A673 (cell line): ENCODE measurements at regions not wholly inside any gene's neighbourhood (a gene's known extent, or its start where the extent isn't known, plus 50 kb on each side); places are given as distances from the start of the nearest gene placed in this dataset.

Experiments
- EZH2 ChIP-seq: fragments of 200-600 bp; sonication (generic); IDR thresholded peaks from 2 replicates; pipeline ENCODE4 v1.6.1; 2017; ENCODE audit warnings: borderline replicate concordance, low read depth, mild to moderate bottlenecking, mixed read lengths, antibody characterized with exemption, low read length; ENCODE audit not compliant: poor library complexity, severe bottlenecking
- TF ChIP-seq, protein P1 (sequence below): fragments of 300-800, 200-600 bp; sonication (generic); conservative IDR thresholded peaks from 2 replicates; pipeline ENCODE4 v1.5.1; 2017; ENCODE audit warnings: low read depth, mild to moderate bottlenecking, antibody characterized with exemption, low read length, moderate library complexity, mixed read lengths

DNA sequence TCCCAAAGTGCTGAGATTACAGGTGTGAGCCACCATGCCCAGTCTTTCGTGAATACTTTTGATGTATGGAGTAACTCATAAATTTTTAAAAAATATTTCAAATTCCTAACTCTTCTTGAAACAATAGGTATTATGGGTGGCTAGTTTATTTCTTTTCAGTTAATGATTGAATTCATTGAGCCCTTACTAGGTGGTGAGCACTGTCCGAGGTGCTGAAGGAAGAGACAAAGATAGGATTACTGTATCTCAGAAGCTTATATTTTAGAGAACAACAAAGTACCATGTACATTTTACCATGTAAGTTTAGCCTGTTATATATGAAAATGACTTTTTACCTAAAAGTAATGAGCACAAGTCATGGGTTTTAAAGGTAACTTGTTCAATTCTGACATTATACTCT, 418.3 kb downstream of the NPIPA7 start:
- TF ChIP-seq, protein P1, sequence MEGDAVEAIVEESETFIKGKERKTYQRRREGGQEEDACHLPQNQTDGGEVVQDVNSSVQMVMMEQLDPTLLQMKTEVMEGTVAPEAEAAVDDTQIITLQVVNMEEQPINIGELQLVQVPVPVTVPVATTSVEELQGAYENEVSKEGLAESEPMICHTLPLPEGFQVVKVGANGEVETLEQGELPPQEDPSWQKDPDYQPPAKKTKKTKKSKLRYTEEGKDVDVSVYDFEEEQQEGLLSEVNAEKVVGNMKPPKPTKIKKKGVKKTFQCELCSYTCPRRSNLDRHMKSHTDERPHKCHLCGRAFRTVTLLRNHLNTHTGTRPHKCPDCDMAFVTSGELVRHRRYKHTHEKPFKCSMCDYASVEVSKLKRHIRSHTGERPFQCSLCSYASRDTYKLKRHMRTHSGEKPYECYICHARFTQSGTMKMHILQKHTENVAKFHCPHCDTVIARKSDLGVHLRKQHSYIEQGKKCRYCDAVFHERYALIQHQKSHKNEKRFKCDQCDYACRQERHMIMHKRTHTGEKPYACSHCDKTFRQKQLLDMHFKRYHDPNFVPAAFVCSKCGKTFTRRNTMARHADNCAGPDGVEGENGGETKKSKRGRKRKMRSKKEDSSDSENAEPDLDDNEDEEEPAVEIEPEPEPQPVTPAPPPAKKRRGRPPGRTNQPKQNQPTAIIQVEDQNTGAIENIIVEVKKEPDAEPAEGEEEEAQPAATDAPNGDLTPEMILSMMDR, result no peak
- TF ChIP-seq EZH2, result no peak
